Thyroid gland (tissue), 4 donors: ENCODE measurements at regions not wholly inside any gene's neighbourhood (a gene's known extent, or its start where the extent isn't known, plus 50 kb on each side); places are given as distances from the start of the nearest gene placed in this dataset.

Experiments used
- CTCF ChIP-seq, 6 experiments: fragments of 200-600 bp in 3 of 6; fragments of 450-650 bp in 3 of 6; sonication (generic) in 3 of 6; IDR thresholded peaks; one replicate each; pipeline ENCODE4 v1.5.1; 2016 to 2019; ENCODE audit warnings: antibody characterized with exemption in 6 of 6, mild to moderate bottlenecking in 2 of 6, inconsistent platforms in 1 of 6, moderate library complexity in 1 of 6
- POLR2A ChIP-seq, 2 donors: fragments of 450-650 bp; IDR thresholded peaks; one replicate each; pipeline ENCODE4 v1.6.1; 2017; ENCODE audit warnings: antibody characterized with exemption in 2 of 2, mild to moderate bottlenecking in 2 of 2, moderate library complexity in 1 of 2

GRCh38 chr6:40693768-40694167 lies 106.6 kb upstream of the LRFN2 start:
- TF ChIP-seq POLR2A (IDR thresholded peaks at IDR 0.05) (no peak), CTCF (IDR thresholded peaks at IDR 0.05) (no peak)
